ENCODE measurements at regions not wholly inside any gene's neighbourhood (a gene's known extent, or its start where the extent isn't known, plus 50 kb on each side); places are given as distances from the start of the nearest gene placed in this dataset.

DNA sequence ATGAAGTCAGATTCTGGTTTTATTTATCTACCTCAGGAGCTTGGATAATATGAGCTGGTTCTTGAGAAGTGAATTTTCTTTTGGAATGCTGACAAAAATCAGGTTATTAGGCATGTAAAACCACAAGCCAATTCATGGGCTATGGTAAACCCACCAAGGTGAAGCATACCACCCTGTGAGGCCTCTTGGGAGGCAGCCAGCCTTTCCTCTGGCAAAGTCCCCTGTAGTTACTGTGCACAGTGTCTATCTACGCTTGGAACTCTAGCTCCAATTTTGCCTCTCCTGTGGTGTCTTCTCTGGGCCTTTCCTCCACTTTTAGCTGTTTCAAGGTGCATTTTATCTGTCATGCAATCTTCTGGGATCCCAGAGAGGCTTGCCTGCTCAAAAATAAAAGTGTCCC, 242.7 kb upstream of the ZSWIM2 start:
- TF ChIP-seq, protein P1, sequence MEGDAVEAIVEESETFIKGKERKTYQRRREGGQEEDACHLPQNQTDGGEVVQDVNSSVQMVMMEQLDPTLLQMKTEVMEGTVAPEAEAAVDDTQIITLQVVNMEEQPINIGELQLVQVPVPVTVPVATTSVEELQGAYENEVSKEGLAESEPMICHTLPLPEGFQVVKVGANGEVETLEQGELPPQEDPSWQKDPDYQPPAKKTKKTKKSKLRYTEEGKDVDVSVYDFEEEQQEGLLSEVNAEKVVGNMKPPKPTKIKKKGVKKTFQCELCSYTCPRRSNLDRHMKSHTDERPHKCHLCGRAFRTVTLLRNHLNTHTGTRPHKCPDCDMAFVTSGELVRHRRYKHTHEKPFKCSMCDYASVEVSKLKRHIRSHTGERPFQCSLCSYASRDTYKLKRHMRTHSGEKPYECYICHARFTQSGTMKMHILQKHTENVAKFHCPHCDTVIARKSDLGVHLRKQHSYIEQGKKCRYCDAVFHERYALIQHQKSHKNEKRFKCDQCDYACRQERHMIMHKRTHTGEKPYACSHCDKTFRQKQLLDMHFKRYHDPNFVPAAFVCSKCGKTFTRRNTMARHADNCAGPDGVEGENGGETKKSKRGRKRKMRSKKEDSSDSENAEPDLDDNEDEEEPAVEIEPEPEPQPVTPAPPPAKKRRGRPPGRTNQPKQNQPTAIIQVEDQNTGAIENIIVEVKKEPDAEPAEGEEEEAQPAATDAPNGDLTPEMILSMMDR (IDR thresholded peaks at IDR 0.05; ENCODE audit: low read depth, low read length) = no peak
- TF ChIP-seq EZH2phosphoT487 (IDR thresholded peaks at IDR 0.05; ENCODE audit: low read depth) = no peak

All from OCI-LY3 (cell line).